ENCODE measurements at regions not wholly inside any gene's neighbourhood (a gene's known extent, or its start where the extent isn't known, plus 50 kb on each side); places are given as distances from the start of the nearest gene placed in this dataset.

- TF ChIP-seq ZNF223 (tag by site-specific recombination; IDR thresholded peaks at IDR 0.05) (no peak), ZNF416 (tag by site-specific recombination; IDR thresholded peaks at IDR 0.05) (no peak), ZNF777 (tag by site-specific recombination; IDR thresholded peaks at IDR 0.05; ENCODE audit: borderline replicate concordance) (no peak), ZBTB20 (tag by site-specific recombination; IDR thresholded peaks at IDR 0.05) (no peak)
Measured at GRCh38 chr10:118838364-118838763, 83.6 kb upstream of the CACUL1 start (continued).

DNA sequence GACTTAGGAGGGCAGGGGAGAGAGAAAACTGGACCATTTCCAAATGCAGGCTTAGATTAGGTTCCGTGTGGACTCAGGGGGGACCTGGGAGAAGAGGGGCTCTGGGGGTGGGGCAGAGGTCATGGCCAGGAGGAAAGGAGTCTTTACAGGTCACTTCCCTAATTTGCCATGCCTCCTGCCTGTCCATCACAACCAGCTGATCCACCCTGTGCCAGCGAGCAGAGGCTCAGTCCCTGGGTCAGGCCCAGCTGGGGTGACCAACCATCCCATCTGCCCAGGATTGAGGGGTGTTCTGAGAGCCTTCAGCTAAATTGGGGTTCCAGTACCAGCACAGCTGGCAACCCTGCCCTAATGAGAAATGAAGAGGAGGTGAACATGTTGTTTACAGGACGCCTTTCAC is 84.6 kb upstream of the CACUL1 start:
- ChIA-PET CTCF (no interaction called here), POLR2A (no interaction called here)
- no peak for TF ChIP-seq ZNF394 (tag by site-specific recombination; IDR thresholded peaks at IDR 0.05; ENCODE audit: borderline replicate concordance)
- no peak for TF ChIP-seq ZNF701 (tag by site-specific recombination; IDR thresholded peaks at IDR 0.05)
- no peak for TF ChIP-seq ZNF433 (tag by site-specific recombination; IDR thresholded peaks at IDR 0.05; ENCODE audit: low read depth)
- TF ChIP-seq, protein P1, sequence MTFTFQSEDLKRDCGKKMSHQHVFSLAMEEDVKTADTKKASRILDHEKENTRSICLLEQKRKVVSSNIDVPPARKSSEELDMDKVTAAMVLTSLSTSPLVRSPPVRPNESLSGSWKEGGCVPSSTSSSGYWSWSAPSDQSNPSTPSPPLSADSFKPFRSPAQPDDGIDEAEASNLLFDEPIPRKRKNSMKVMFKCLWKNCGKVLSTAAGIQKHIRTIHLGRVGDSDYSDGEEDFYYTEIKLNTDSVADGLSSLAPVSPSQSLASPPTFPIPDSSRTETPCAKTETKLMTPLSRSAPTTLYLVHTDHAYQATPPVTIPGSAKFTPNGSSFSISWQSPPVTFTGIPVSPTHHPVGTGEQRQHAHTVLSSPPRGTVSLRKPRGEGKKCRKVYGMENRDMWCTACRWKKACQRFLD (tag by site-specific recombination; IDR thresholded peaks at IDR 0.05): no peak
- no peak for TF ChIP-seq ZNF37A (tag by site-specific recombination; IDR thresholded peaks at IDR 0.05)
- no peak for TF ChIP-seq ZNF324 (tag by site-specific recombination; IDR thresholded peaks at IDR 0.05)
- TF ChIP-seq ZNF596 (tag by site-specific recombination; IDR thresholded peaks at IDR 0.05): no peak
- TF ChIP-seq OVOL3 (tag by site-specific recombination; IDR thresholded peaks at IDR 0.05): no peak
- no peak for TF ChIP-seq YY1 (tag by site-specific recombination; IDR thresholded peaks at IDR 0.05)
- TF ChIP-seq, protein P2, sequence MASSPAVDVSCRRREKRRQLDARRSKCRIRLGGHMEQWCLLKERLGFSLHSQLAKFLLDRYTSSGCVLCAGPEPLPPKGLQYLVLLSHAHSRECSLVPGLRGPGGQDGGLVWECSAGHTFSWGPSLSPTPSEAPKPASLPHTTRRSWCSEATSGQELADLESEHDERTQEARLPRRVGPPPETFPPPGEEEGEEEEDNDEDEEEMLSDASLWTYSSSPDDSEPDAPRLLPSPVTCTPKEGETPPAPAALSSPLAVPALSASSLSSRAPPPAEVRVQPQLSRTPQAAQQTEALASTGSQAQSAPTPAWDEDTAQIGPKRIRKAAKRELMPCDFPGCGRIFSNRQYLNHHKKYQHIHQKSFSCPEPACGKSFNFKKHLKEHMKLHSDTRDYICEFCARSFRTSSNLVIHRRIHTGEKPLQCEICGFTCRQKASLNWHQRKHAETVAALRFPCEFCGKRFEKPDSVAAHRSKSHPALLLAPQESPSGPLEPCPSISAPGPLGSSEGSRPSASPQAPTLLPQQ (tag by site-specific recombination; IDR thresholded peaks at IDR 0.05): no peak
- TF ChIP-seq ZNF133 (tag by site-specific recombination; IDR thresholded peaks at IDR 0.05): no peak
- TF ChIP-seq ZNF555 (tag by site-specific recombination; conservative IDR thresholded peaks at IDR 0.05): no peak
- no peak for TF ChIP-seq KLF9 (tag by site-specific recombination; IDR thresholded peaks at IDR 0.05; ENCODE audit: low read depth)
- TF ChIP-seq IKZF3 (tag by site-specific recombination; IDR thresholded peaks at IDR 0.05): no peak
- no peak for TF ChIP-seq ZNF600 (tag by site-specific recombination; IDR thresholded peaks at IDR 0.05)
- TF ChIP-seq ZNF473 (tag by site-specific recombination; IDR thresholded peaks at IDR 0.05): no peak
- TF ChIP-seq, protein P3, sequence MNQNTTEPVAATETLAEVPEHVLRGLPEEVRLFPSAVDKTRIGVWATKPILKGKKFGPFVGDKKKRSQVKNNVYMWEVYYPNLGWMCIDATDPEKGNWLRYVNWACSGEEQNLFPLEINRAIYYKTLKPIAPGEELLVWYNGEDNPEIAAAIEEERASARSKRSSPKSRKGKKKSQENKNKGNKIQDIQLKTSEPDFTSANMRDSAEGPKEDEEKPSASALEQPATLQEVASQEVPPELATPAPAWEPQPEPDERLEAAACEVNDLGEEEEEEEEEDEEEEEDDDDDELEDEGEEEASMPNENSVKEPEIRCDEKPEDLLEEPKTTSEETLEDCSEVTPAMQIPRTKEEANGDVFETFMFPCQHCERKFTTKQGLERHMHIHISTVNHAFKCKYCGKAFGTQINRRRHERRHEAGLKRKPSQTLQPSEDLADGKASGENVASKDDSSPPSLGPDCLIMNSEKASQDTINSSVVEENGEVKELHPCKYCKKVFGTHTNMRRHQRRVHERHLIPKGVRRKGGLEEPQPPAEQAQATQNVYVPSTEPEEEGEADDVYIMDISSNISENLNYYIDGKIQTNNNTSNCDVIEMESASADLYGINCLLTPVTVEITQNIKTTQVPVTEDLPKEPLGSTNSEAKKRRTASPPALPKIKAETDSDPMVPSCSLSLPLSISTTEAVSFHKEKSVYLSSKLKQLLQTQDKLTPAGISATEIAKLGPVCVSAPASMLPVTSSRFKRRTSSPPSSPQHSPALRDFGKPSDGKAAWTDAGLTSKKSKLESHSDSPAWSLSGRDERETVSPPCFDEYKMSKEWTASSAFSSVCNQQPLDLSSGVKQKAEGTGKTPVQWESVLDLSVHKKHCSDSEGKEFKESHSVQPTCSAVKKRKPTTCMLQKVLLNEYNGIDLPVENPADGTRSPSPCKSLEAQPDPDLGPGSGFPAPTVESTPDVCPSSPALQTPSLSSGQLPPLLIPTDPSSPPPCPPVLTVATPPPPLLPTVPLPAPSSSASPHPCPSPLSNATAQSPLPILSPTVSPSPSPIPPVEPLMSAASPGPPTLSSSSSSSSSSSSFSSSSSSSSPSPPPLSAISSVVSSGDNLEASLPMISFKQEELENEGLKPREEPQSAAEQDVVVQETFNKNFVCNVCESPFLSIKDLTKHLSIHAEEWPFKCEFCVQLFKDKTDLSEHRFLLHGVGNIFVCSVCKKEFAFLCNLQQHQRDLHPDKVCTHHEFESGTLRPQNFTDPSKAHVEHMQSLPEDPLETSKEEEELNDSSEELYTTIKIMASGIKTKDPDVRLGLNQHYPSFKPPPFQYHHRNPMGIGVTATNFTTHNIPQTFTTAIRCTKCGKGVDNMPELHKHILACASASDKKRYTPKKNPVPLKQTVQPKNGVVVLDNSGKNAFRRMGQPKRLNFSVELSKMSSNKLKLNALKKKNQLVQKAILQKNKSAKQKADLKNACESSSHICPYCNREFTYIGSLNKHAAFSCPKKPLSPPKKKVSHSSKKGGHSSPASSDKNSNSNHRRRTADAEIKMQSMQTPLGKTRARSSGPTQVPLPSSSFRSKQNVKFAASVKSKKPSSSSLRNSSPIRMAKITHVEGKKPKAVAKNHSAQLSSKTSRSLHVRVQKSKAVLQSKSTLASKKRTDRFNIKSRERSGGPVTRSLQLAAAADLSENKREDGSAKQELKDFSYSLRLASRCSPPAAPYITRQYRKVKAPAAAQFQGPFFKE (tag by site-specific recombination; IDR thresholded peaks at IDR 0.05; ENCODE audit: borderline replicate concordance): no peak
- TF ChIP-seq ZNF146 (tag by site-specific recombination; IDR thresholded peaks at IDR 0.05): no peak
- peaks cover 5% of the 10 kb centered on the region for H3K4me1 ChIP-seq (ENCODE audit: control insufficient read depth, insufficient read depth, low read length)
- no peak overlapping the region for H3K27ac ChIP-seq (ENCODE audit: extremely low read depth, low read depth, low read length)
- H3K36me3 ChIP-seq (ENCODE audit: control insufficient read depth in 2 of 2, insufficient read depth in 1 of 2, low read length in 2 of 2): no peaks in the 10 kb centered on the region
- H3K4me3 ChIP-seq (ENCODE audit: low read depth, low read length): no peak overlapping the region
- H3K9me3 ChIP-seq (ENCODE audit: control insufficient read depth, insufficient read depth, low read depth, low read length): no peaks in the 10 kb centered on the region
